ENCODE measurements at regions not wholly inside any gene's neighbourhood (a gene's known extent, or its start where the extent isn't known, plus 50 kb on each side); places are given as distances from the start of the nearest gene placed in this dataset.
"Not testable (repeated sequence)": the region's sequence is repeated elsewhere in the genome, so short reads cannot be mapped to it uniquely, and the experiment has no call there.

DNA sequence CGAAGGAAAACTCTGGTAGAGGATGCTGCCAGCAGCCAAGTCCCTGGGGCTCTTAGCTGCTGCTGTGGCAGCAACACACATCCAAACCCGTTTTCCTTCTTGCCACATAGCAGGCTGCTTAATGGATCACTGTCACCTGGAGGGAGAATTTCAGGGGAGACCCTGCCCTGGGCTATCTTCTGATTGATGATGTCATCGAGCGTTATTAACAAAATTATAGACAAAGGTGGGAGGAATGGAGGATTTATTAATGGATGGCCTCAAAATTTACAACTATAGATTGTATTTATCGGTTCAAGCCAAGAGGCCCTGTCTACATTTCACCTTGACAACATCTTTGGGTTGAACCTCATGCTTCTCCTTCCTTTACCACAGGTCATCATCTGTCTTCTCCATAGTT is 120.8 kb upstream of the PZP start:
- CTCF ChIA-PET: interaction anchor here (0.5 kb wide), 1 partner anchor 1004 kb away, joined by 4 read pairs; no protein-coding TSS in a partner anchor
- POLR2A ChIA-PET (ENCODE audit: unreplicated experiment): no interaction called here
- no peaks in the 10 kb centered on the region for H3K9me3 ChIP-seq (ENCODE audit: insufficient read depth, low read depth)
- H3K4me2 ChIP-seq: no peak overlapping the region
- intact Hi-C loops (cut with micrococcal nuclease; ENCODE audit: unreplicated experiment): no loop called here
- TF ChIP-seq EZH2 (IDR thresholded peaks at IDR 0.05; ENCODE audit: low read depth) (no peak), CTCF (conservative IDR thresholded peaks at IDR 0.05) (no peak)
- no peaks in the 10 kb centered on the region for H3F3A ChIP-seq (ENCODE audit: insufficient read depth, low read depth)
- no peaks in the 10 kb centered on the region for H3K36me3 ChIP-seq (ENCODE audit: low read depth)
- DNase-seq: no peak
- H2AFZ ChIP-seq: no peak overlapping the region
- no peaks in the 10 kb centered on the region for H3K27me3 ChIP-seq (ENCODE audit: insufficient read depth, low read depth)
- H3K9me2 ChIP-seq (ENCODE audit: insufficient read depth): no peaks in the 10 kb centered on the region
- H4K20me1 ChIP-seq (ENCODE audit: insufficient read depth): no peaks in the 10 kb centered on the region
- no peak overlapping the region for H3K27ac ChIP-seq
- H3K4me3 ChIP-seq: no peak overlapping the region
- BruUV-seq (replicated peaks): no TSS peak
- H3K79me2 ChIP-seq (ENCODE audit: low read depth): no peaks in the 10 kb centered on the region
- no peaks in the 10 kb centered on the region for H3K4me1 ChIP-seq (replicated peaks; ENCODE audit: insufficient read depth)

GRCh38 chr12:9328065-9328464 is 119.9 kb upstream of the PZP start:
- no peak overlapping the region for H3K4me2 ChIP-seq
- no peak for DNase-seq
- H3K4me3 ChIP-seq: no peak overlapping the region
- CTCF ChIA-PET: no interaction called here
- H4K20me1 ChIP-seq (ENCODE audit: insufficient read depth): no peaks in the 10 kb centered on the region
- no peak overlapping the region for H2AFZ ChIP-seq
- POLR2A ChIA-PET (ENCODE audit: unreplicated experiment): no interaction called here
- H3K4me1 ChIP-seq (replicated peaks; ENCODE audit: insufficient read depth): no peaks in the 10 kb centered on the region
- H3K36me3 ChIP-seq (ENCODE audit: low read depth): no peaks in the 10 kb centered on the region
- BruUV-seq (replicated peaks): no TSS peak
- no peaks in the 10 kb centered on the region for H3K9me3 ChIP-seq (ENCODE audit: insufficient read depth, low read depth)
- no peak overlapping the region for H3K27ac ChIP-seq
- H3K27me3 ChIP-seq (ENCODE audit: insufficient read depth, low read depth): 0 out of 2 replicates have a peak, but pooled peaks cover 5% of the 10 kb centered on the region
- no peaks in the 10 kb centered on the region for H3F3A ChIP-seq (ENCODE audit: insufficient read depth, low read depth)
- H3K79me2 ChIP-seq (ENCODE audit: low read depth): no peaks in the 10 kb centered on the region
- intact Hi-C loops (cut with micrococcal nuclease; ENCODE audit: unreplicated experiment): no loop called here
- TF ChIP-seq EZH2 (IDR thresholded peaks at IDR 0.05; ENCODE audit: low read depth) (no peak), CTCF (conservative IDR thresholded peaks at IDR 0.05) (no peak)
- no peaks in the 10 kb centered on the region for H3K9me2 ChIP-seq (ENCODE audit: insufficient read depth)

DNA sequence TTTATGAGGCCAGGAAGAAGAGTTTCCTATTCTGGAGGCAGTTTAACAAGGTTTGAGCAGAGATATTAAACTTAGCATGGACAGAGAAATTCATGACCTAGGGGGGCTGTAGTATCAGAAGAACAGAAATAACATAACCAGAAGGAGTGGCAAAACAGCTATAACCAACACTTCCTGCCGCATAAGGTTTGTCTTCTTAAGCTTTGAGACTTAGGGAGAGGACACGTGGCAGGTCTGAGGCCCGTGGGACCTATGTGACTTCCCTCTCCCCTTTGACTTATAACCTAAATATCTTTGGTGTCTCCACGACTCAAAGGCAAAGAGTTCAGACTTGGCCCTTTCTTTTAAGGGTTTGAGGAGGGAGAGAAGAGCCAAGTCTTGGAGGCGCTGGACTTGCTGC is 119.1 kb upstream of the PZP start:
- no peaks in the 10 kb centered on the region for H3K79me2 ChIP-seq (ENCODE audit: low read depth)
- no peaks in the 10 kb centered on the region for H3F3A ChIP-seq (ENCODE audit: insufficient read depth, low read depth)
- no peak for DNase-seq
- TF ChIP-seq CTCF (conservative IDR thresholded peaks at IDR 0.05) (no peak), EZH2 (IDR thresholded peaks at IDR 0.05; ENCODE audit: low read depth) (no peak)
- 0 out of 2 replicates have a peak, but pooled peaks cover 5% of the 10 kb centered on the region for H3K27me3 ChIP-seq (ENCODE audit: insufficient read depth, low read depth)
- no TSS peak for BruUV-seq (replicated peaks)
- no peaks in the 10 kb centered on the region for H3K9me3 ChIP-seq (ENCODE audit: insufficient read depth, low read depth)
- no peak overlapping the region for H2AFZ ChIP-seq
- no peak overlapping the region for H3K4me2 ChIP-seq
- no peaks in the 10 kb centered on the region for H4K20me1 ChIP-seq (ENCODE audit: insufficient read depth)
- H3K4me3 ChIP-seq: no peak overlapping the region
- no peak overlapping the region for H3K27ac ChIP-seq
- H3K36me3 ChIP-seq (ENCODE audit: low read depth): no peaks in the 10 kb centered on the region
- H3K4me1 ChIP-seq (replicated peaks; ENCODE audit: insufficient read depth): no peaks in the 10 kb centered on the region
- CTCF ChIA-PET: no interaction called here
- H3K9me2 ChIP-seq (ENCODE audit: insufficient read depth): no peaks in the 10 kb centered on the region
- POLR2A ChIA-PET (ENCODE audit: unreplicated experiment): no interaction called here
- intact Hi-C loops (cut with micrococcal nuclease; ENCODE audit: unreplicated experiment): no loop called here

DNA sequence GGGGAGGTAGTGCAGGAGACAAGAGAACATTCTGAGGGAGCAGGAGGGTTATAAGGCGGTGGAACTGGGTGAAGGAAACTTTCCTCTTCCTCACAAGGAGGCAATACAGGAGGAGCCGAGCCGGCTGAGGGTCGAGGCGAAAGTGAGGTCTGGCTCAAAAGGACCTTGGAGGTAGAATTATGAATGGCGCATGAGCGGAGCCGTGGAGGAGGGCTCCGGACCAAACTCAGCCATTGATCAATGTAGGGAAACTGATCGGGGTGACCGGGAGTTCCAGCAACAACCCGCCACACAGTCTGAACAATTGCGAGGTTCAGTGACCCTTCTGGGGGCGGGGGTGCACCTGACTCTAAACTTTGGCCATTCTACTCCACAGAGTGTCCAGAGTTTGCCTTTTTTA is 118.7 kb upstream of the PZP start:
- H3K36me3 ChIP-seq (ENCODE audit: low read depth); DNase-seq; H3K27me3 ChIP-seq (ENCODE audit: insufficient read depth, low read depth); H3K4me1 ChIP-seq (replicated peaks; ENCODE audit: insufficient read depth); H3F3A ChIP-seq (ENCODE audit: insufficient read depth, low read depth); H3K9me2 ChIP-seq (ENCODE audit: insufficient read depth); H3K9me3 ChIP-seq (ENCODE audit: insufficient read depth, low read depth); POLR2A ChIA-PET (ENCODE audit: unreplicated experiment); BruUV-seq (replicated peaks); H3K79me2 ChIP-seq (ENCODE audit: low read depth); intact Hi-C loops (cut with micrococcal nuclease; ENCODE audit: unreplicated experiment); H3K4me2 ChIP-seq; H2AFZ ChIP-seq; H3K27ac ChIP-seq; H4K20me1 ChIP-seq (ENCODE audit: insufficient read depth); CTCF ChIA-PET; H3K4me3 ChIP-seq: not testable (repeated sequence)
